ENCODE measurements at regions not wholly inside any gene's neighbourhood (a gene's known extent, or its start where the extent isn't known, plus 50 kb on each side); places are given as distances from the start of the nearest gene placed in this dataset.

GRCh38 chr17:71762526-71762925 is 358.3 kb upstream of the SOX9 start:
- TF ChIP-seq CTCF (IDR thresholded peaks at IDR 0.05; ENCODE audit: extremely low read depth in 1 of 2, insufficient read depth in 1 of 2, low read depth in 1 of 2, low read length in 2 of 2) = no peak
- no peak for TF ChIP-seq POLR2AphosphoS5 (IDR thresholded peaks at IDR 0.05; ENCODE audit: insufficient read depth, low read depth, low read length)
- no peak for TF ChIP-seq POLR2A (IDR thresholded peaks at IDR 0.05; ENCODE audit: low read depth, low read length)
- no peak for TF ChIP-seq MAX (IDR thresholded peaks at IDR 0.05; ENCODE audit: insufficient read depth, insufficient read length)
- no peak for TF ChIP-seq EZH2 (IDR thresholded peaks at IDR 0.05; ENCODE audit: borderline replicate concordance, low read depth, low read length, severe bottlenecking)
- TF ChIP-seq MYC (IDR thresholded peaks at IDR 0.05; ENCODE audit: low read depth, low read length) = no peak
- TF ChIP-seq FOS (IDR thresholded peaks at IDR 0.05; ENCODE audit: borderline replicate concordance, insufficient read depth, low read length) = no peak
- TF ChIP-seq JUN (IDR thresholded peaks at IDR 0.05; ENCODE audit: borderline replicate concordance, insufficient read depth, insufficient read length, low read depth) = no peak
- no peak for TF ChIP-seq GATA2 (IDR thresholded peaks at IDR 0.05; ENCODE audit: insufficient read depth, insufficient read length, low read depth, low read length)

Data from endothelial cell of umbilical vein (primary cell).